ENCODE measurements at regions not wholly inside any gene's neighbourhood (a gene's known extent, or its start where the extent isn't known, plus 50 kb on each side); places are given as distances from the start of the nearest gene placed in this dataset.

GRCh38 chr14:40115583-40115982 is 683.4 kb upstream of the FBXO33 start:
- no peak for DNase-seq (ENCODE audit: extremely low read depth, low read depth)
- no peak for TF ChIP-seq CTCF (IDR thresholded peaks at IDR 0.05; ENCODE audit: low read depth, low read length)

GRCh38 chr14:40113671-40114070 is 681.4 kb upstream of the FBXO33 start:
- no peak for TF ChIP-seq CTCF (IDR thresholded peaks at IDR 0.05; ENCODE audit: low read depth, low read length)

GRCh38 chr14:40100544-40101196 is 668.4 kb upstream of the FBXO33 start:
- TF ChIP-seq CTCF (IDR thresholded peaks at IDR 0.05; ENCODE audit: low read depth, low read length), result no peak
- DNase-seq (ENCODE audit: extremely low read depth, low read depth), result no peak

More at GRCh38 chr14:40113671-40114070, 681.4 kb upstream of the FBXO33 start:
- no peak for DNase-seq (ENCODE audit: extremely low read depth, low read depth)

- TF ChIP-seq CTCF (IDR thresholded peaks at IDR 0.05; ENCODE audit: low read depth, low read length), result no peak
- no peak for DNase-seq (ENCODE audit: extremely low read depth, low read depth)
Observed at GRCh38 chr14:40099316-40099715, 667.1 kb upstream of the FBXO33 start.

GRCh38 chr14:40098468-40098867 is 666.2 kb upstream of the FBXO33 start:
- TF ChIP-seq CTCF (IDR thresholded peaks at IDR 0.05; ENCODE audit: low read depth, low read length), result no peak
- no peak for DNase-seq (ENCODE audit: extremely low read depth, low read depth)

GRCh38 chr14:40096968-40097367 is 664.7 kb upstream of the FBXO33 start:
- no peak for DNase-seq (ENCODE audit: extremely low read depth, low read depth)

GRCh38 chr14:40093800-40094199 is 661.6 kb upstream of the FBXO33 start:
- no peak for TF ChIP-seq CTCF (IDR thresholded peaks at IDR 0.05; ENCODE audit: low read depth, low read length)
- DNase-seq (ENCODE audit: extremely low read depth, low read depth), result no peak

More at GRCh38 chr14:40096968-40097367, 664.7 kb upstream of the FBXO33 start:
- TF ChIP-seq CTCF (IDR thresholded peaks at IDR 0.05; ENCODE audit: low read depth, low read length), result no peak

All from AG09319 (cell line).